ENCODE measurements at regions not wholly inside any gene's neighbourhood (a gene's known extent, or its start where the extent isn't known, plus 50 kb on each side); places are given as distances from the start of the nearest gene placed in this dataset.

DNA sequence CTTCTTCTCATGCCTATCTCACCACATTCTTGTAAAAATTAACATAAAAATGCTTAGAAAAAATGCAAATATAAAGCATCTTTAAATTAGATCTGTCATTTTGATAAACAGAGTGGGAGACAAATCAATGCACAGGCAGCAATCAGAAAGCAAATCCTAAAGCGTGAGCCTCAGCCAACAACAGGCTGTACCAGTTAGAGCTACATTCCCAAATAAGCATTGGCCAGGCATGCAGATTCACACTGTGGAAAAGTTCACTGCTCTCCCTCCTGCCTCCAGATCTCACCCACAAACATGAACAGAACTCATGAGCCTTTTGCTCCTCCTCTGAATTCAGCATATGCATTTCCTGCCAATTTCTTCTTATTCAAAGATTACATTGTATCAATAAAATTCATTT is 115.2 kb upstream of the FAT3 start:
- no peak overlapping the region for H3K27ac ChIP-seq
- TF ChIP-seq, protein P1, sequence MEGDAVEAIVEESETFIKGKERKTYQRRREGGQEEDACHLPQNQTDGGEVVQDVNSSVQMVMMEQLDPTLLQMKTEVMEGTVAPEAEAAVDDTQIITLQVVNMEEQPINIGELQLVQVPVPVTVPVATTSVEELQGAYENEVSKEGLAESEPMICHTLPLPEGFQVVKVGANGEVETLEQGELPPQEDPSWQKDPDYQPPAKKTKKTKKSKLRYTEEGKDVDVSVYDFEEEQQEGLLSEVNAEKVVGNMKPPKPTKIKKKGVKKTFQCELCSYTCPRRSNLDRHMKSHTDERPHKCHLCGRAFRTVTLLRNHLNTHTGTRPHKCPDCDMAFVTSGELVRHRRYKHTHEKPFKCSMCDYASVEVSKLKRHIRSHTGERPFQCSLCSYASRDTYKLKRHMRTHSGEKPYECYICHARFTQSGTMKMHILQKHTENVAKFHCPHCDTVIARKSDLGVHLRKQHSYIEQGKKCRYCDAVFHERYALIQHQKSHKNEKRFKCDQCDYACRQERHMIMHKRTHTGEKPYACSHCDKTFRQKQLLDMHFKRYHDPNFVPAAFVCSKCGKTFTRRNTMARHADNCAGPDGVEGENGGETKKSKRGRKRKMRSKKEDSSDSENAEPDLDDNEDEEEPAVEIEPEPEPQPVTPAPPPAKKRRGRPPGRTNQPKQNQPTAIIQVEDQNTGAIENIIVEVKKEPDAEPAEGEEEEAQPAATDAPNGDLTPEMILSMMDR (IDR thresholded peaks at IDR 0.05), result no peak

DNA sequence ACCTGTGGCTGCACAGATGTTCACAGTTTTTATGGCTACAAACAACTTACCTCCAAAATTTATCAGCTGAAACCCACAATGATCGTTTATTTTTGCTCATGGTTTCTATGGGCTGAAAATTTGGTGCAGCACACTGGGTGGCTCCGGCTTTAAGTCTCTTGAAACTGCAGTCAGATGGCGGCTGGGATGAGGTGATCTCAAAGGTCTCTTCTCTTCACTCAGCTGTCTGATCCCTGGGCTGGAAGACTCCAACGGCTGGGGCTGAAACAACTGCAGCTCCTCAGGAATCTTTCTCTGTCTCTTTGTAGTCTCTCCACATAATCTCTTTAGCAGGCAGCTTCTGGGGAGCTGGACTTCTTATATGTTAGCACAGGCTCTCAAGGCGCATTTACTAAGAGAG is 117.3 kb upstream of the FAT3 start:
- no peaks in the 10 kb centered on the region for H3K9me3 ChIP-seq
- H3K4me1 ChIP-seq (ENCODE audit: control insufficient read depth in 1 of 2, low read depth in 2 of 2), result no peaks in the 10 kb centered on the region
- ATAC-seq (ENCODE audit: insufficient number of reproducible peaks, low FRiP score, low read depth), result no peak

More for the DNA sequence above, 115.2 kb upstream of the FAT3 start:
- H3K9me3 ChIP-seq, result no peaks in the 10 kb centered on the region
- DNase-seq (ENCODE audit: low spot score) (no peak), ATAC-seq (ENCODE audit: insufficient number of reproducible peaks, low FRiP score, low read depth) (no peak)
- no peak overlapping the region for H3K4me3 ChIP-seq
- H3K4me1 ChIP-seq (ENCODE audit: control insufficient read depth in 1 of 2, low read depth in 2 of 2), result no peaks in the 10 kb centered on the region
- H3K27me3 ChIP-seq (replicated peaks; ENCODE audit: insufficient read depth), result no peaks in the 10 kb centered on the region
- H3K36me3 ChIP-seq, result no peaks in the 10 kb centered on the region

DNA sequence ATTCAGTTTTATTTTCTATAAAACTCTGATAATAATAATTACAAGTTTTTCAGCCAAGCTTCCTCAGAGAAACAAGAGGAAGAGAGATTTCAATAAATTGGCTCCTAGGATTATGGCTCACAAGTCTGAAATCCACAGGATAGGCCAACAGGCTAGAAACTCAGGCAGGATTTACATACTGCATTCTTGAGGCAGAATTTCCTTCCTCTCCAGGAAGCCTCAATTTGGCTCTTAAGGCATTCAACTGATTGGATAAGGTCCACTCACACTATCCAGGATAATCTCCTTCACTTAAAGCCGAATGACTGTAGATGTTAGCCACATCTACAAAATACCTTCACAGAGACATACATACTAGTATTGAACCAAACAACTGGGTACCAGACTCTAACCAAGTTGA is 120.3 kb upstream of the FAT3 start:
- Histone ChIP-seq H3K27me3 (replicated peaks; ENCODE audit: insufficient read depth) (no peaks in the 10 kb centered on the region), H3K9me3 (no peaks in the 10 kb centered on the region), H3K4me3 (no peak overlapping the region), H3K27ac (no peak overlapping the region), H3K36me3 (no peaks in the 10 kb centered on the region), H3K4me1 (ENCODE audit: control insufficient read depth in 1 of 2, low read depth in 2 of 2) (no peaks in the 10 kb centered on the region)
- DNase-seq (ENCODE audit: low spot score), result no peak
- TF ChIP-seq, protein P1 (IDR thresholded peaks at IDR 0.05), result no peak
- ATAC-seq (ENCODE audit: insufficient number of reproducible peaks, low FRiP score, low read depth), result no peak

More for the DNA sequence above, 117.3 kb upstream of the FAT3 start:
- Histone ChIP-seq H3K4me3 (no peak overlapping the region), H3K27ac (no peak overlapping the region), H3K27me3 (replicated peaks; ENCODE audit: insufficient read depth) (no peaks in the 10 kb centered on the region), H3K36me3 (no peaks in the 10 kb centered on the region)
- TF ChIP-seq, protein P1 (IDR thresholded peaks at IDR 0.05), result no peak
- DNase-seq (ENCODE audit: low spot score), result no peak

DNA sequence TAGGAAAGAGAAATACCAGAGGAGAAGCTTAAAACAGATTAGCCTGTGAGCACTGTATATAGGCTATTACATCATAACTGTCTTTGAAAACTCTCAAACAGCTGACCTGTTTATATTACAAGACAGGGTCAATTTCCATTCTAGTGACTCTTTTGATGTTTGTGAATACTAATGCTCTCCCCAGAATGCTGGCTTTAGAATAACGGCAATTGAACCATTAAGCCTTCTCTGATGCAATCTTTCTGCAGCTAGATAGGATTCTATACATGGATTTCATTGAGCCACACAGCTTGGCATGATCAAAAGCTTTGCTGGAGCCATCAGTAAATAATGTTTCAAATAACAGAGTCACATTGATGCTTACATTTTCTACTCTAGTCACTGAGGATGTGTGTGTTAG is 122.7 kb upstream of the FAT3 start:
- Histone ChIP-seq H3K27me3 (replicated peaks; ENCODE audit: insufficient read depth) (no peaks in the 10 kb centered on the region), H3K4me1 (ENCODE audit: control insufficient read depth in 1 of 2, low read depth in 2 of 2) (no peaks in the 10 kb centered on the region), H3K36me3 (no peaks in the 10 kb centered on the region), H3K9me3 (no peaks in the 10 kb centered on the region), H3K27ac (no peak overlapping the region), H3K4me3 (no peak overlapping the region)
- DNase-seq (ENCODE audit: low spot score), result no peak
- ATAC-seq (ENCODE audit: insufficient number of reproducible peaks, low FRiP score, low read depth), result no peak
- TF ChIP-seq, protein P1 (IDR thresholded peaks at IDR 0.05), result no peak

DNA sequence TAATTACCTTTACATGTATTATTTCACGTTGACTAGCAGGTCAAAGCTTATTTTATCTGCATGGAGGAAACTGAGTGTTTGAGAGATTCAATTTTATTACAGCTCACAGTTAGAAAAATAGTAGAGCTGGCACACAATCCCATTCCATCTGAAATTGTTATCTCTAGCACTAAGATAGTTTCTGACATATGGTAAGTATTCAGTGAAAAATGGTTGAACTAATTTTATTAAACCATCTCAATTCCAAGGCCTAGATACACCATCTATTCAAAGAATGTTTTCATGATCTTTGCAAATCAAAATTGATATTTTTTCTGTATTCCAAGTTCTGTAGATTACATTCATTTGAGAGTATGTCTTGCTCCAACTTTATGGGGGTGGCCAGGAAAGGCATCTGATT is 125.4 kb upstream of the FAT3 start:
- no peaks in the 10 kb centered on the region for H3K9me3 ChIP-seq
- no peak overlapping the region for H3K4me3 ChIP-seq
- H3K27ac ChIP-seq, result no peak overlapping the region
- no peak for ATAC-seq (ENCODE audit: insufficient number of reproducible peaks, low FRiP score, low read depth)
- DNase-seq (ENCODE audit: low spot score), result no peak
- TF ChIP-seq, protein P1 (IDR thresholded peaks at IDR 0.05), result no peak
- no peaks in the 10 kb centered on the region for H3K27me3 ChIP-seq (replicated peaks; ENCODE audit: insufficient read depth)
- H3K4me1 ChIP-seq (ENCODE audit: control insufficient read depth in 1 of 2, low read depth in 2 of 2), result no peaks in the 10 kb centered on the region
- H3K36me3 ChIP-seq, result no peaks in the 10 kb centered on the region
